ENCODE measurements at regions not wholly inside any gene's neighbourhood (a gene's known extent, or its start where the extent isn't known, plus 50 kb on each side); places are given as distances from the start of the nearest gene placed in this dataset.
A peak's percentile ranks its signal among the peaks of the same experiment; 100 is the strongest.

DNA sequence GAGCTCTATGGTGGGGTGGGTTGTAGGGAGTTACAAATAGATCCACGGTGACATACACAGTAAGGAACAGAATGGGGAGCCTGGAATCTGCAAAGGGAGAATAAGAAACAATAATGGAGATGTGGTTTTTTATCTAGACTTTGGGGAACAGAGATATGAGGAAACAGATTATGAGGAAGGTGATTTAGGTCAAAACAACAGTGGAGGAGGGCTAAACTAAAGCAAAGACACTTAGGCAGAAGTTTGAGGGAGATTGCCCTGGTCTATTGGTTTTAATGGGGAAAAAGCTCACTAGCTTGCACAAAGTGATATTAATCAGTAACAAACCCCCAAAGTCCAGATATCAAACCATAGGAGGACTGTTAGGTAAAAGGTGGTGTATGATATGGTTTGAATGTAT, 144.5 kb upstream of the DYRK2 start:
- DNase-seq (ENCODE audit: low read depth in 1 of 2, low spot score in 1 of 2), result no peak
- TF ChIP-seq, protein P1, sequence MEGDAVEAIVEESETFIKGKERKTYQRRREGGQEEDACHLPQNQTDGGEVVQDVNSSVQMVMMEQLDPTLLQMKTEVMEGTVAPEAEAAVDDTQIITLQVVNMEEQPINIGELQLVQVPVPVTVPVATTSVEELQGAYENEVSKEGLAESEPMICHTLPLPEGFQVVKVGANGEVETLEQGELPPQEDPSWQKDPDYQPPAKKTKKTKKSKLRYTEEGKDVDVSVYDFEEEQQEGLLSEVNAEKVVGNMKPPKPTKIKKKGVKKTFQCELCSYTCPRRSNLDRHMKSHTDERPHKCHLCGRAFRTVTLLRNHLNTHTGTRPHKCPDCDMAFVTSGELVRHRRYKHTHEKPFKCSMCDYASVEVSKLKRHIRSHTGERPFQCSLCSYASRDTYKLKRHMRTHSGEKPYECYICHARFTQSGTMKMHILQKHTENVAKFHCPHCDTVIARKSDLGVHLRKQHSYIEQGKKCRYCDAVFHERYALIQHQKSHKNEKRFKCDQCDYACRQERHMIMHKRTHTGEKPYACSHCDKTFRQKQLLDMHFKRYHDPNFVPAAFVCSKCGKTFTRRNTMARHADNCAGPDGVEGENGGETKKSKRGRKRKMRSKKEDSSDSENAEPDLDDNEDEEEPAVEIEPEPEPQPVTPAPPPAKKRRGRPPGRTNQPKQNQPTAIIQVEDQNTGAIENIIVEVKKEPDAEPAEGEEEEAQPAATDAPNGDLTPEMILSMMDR (IDR thresholded peaks at IDR 0.05; ENCODE audit: low read depth, low read length), result no peak
- H3K36me3 ChIP-seq, result no peaks in the 10 kb centered on the region

DNA sequence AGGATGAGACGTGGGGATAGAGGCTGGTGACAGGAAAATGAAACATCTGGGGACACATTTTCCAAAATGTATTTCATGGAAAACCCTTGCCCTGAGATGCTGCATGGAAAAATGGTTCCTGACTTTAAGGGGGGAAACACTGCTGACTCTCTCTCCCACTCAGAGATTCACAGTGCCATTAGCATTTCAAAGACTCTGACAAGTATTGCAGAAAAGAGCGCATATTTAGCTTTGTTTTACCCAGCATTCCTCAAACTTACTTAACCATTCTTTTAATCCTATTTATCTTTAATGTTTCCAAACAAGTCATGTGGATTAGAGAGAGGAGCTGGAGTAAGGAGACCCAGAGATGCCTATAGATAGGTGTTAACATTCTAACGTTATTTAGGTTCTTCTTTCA, 141.8 kb upstream of the DYRK2 start:
- no peak overlapping the region for H3K4me3 ChIP-seq
- DNase-seq (ENCODE audit: low read depth in 1 of 2, low spot score in 1 of 2), result no peak
- TF ChIP-seq, protein P1 (IDR thresholded peaks at IDR 0.05; ENCODE audit: low read depth, low read length), result no peak

More for the DNA sequence above, 144.5 kb upstream of the DYRK2 start:
- H3K4me1 ChIP-seq (ENCODE audit: low read depth), result no peaks in the 10 kb centered on the region
- no peaks in the 10 kb centered on the region for H3K27me3 ChIP-seq
- H3K27ac ChIP-seq, result no peak overlapping the region
- no peaks in the 10 kb centered on the region for H3K9me3 ChIP-seq (ENCODE audit: low read depth)
- no peak overlapping the region for H3K4me3 ChIP-seq

DNA sequence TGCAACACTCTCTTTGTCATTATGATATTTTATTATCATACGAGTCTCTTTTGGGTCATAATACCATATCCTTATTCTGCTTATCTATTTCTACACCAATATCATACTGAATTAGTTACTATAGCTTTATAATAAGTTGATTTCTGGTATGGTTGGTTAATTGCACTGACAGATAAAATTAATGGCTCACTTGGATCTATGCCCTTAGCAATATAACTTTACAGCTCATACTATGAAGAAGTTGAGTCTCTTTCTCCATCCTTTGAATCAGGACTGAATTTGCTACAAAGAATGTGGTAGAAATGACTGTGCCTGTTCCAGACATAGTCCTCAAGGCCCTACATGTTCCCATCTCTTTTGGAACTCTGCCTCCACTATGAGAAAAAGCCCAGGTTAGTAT, 139.7 kb upstream of the DYRK2 start:
- Histone ChIP-seq H3K27ac (no peak overlapping the region), H3K4me3 (no peak overlapping the region)

More for the DNA sequence above, 141.8 kb upstream of the DYRK2 start:
- Histone ChIP-seq H3K9me3 (ENCODE audit: low read depth) (no peaks in the 10 kb centered on the region), H3K4me1 (ENCODE audit: low read depth) (no peaks in the 10 kb centered on the region), H3K27me3 (no peaks in the 10 kb centered on the region), H3K36me3 (no peaks in the 10 kb centered on the region), H3K27ac (no peak overlapping the region)

DNA sequence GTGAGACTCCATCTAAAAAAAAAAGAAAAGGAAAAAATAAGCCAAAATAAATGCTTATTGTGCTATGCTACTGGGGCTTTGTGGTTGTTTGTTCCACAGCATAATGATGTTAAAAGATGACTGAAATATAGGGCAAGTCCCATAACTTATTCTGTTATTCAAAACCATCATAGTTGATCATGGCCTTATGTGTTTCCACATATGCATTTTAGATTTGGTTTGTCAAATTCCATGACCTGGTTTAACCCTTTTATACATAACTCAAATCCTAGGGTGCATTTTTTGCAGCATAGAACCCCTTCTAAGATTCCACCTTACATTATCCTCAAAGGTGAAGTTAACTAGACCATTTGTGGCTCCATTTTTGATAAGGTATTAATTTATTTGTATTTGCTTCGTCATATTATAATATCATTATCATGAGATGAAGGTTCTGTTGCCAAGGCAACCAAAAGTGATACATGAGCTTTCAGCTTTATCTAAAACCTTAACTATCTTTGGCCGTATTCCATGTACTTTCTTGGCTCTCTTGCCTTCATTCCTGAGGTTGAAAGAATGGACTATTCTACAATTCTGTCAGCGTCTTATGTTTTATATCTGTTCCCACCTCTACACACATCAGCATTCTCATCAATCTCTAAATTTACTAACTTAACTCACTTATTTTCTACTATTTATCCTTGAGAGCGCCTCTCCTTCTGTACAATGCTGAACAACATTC, 138.7 kb upstream of the DYRK2 start:
- Histone ChIP-seq H3K27me3 (no peaks in the 10 kb centered on the region), H3K36me3 (no peaks in the 10 kb centered on the region), H3K4me3 (no peak overlapping the region), H3K9me3 (ENCODE audit: low read depth) (no peaks in the 10 kb centered on the region), H3K27ac (no peak overlapping the region), H3K4me1 (ENCODE audit: low read depth) (no peaks in the 10 kb centered on the region)
- peak in 1 of 2 donors; percentile 75 for DNase-seq (ENCODE audit: low read depth in 1 of 2, low spot score in 1 of 2)
- TF ChIP-seq, protein P1 (IDR thresholded peaks at IDR 0.05; ENCODE audit: low read depth, low read length), result no peak

More for the DNA sequence above, 139.7 kb upstream of the DYRK2 start:
- no peak for DNase-seq (ENCODE audit: low read depth in 1 of 2, low spot score in 1 of 2)
- TF ChIP-seq, protein P1 (IDR thresholded peaks at IDR 0.05; ENCODE audit: low read depth, low read length), result no peak
- no peaks in the 10 kb centered on the region for H3K27me3 ChIP-seq
- H3K9me3 ChIP-seq (ENCODE audit: low read depth), result no peaks in the 10 kb centered on the region
- H3K36me3 ChIP-seq, result no peaks in the 10 kb centered on the region
- no peaks in the 10 kb centered on the region for H3K4me1 ChIP-seq (ENCODE audit: low read depth)

DNA sequence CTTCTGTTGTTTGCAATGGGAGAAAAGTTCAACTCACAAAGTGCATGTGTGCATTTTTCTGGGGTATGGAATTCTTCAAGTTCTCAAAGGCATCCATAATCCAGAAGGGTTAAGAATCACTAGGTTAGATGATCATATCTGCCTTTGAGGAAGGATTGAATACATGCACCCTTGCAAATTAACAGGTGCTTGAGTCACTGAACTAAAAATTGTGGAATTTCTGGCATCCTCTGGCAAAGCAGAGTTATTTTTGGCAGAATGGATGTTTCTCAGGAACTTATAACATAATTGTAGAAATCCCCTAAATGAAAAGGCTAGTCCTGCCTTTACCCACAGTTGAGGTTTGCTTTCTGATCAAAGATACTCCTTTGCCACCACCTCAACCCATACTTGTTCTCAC, 136.5 kb upstream of the DYRK2 start:
- H3K4me1 ChIP-seq (ENCODE audit: low read depth), result no peaks in the 10 kb centered on the region
- no peaks in the 10 kb centered on the region for H3K9me3 ChIP-seq (ENCODE audit: low read depth)
- H3K27me3 ChIP-seq, result no peaks in the 10 kb centered on the region
- no peaks in the 10 kb centered on the region for H3K36me3 ChIP-seq
- H3K4me3 ChIP-seq, result no peak overlapping the region
- peak in 1 of 2 donors; percentile 16 for DNase-seq (ENCODE audit: low read depth in 1 of 2, low spot score in 1 of 2)
- no peak overlapping the region for H3K27ac ChIP-seq
- TF ChIP-seq, protein P1 (IDR thresholded peaks at IDR 0.05; ENCODE audit: low read depth, low read length), result no peak

Measured in cardiac muscle cell (in vitro differentiated cells and primary cell).